Neuronal stem cell (in vitro differentiated cells): ENCODE measurements at regions not wholly inside any gene's neighbourhood (a gene's known extent, or its start where the extent isn't known, plus 50 kb on each side); places are given as distances from the start of the nearest gene placed in this dataset.

Experiments
- DNase-seq: peaks from one replicate; pipeline ENCODE4 v3.0.0-alpha.2; 2013; ENCODE audit warnings: low spot score
- H2AFZ ChIP-seq: one replicate; pipeline ENCODE4 v1.6.1; 2013; ENCODE audit warnings: mild to moderate bottlenecking, low read length, inconsistent platforms
- H2AK5ac ChIP-seq: 2 replicates; pipeline ENCODE4 v1.6.1; 2013; ENCODE audit warnings: low read depth, mild to moderate bottlenecking, inconsistent platforms, low read length, moderate library complexity, mixed read lengths
- H2BK120ac ChIP-seq: 2 replicates; pipeline ENCODE4 v1.6.1; 2013; ENCODE audit warnings: low read depth, mild to moderate bottlenecking, inconsistent platforms, low read length, moderate library complexity, mixed read lengths
- H2BK12ac ChIP-seq: one replicate; pipeline ENCODE4 v1.6.1; 2013; ENCODE audit warnings: low read length, inconsistent platforms
- H2BK15ac ChIP-seq: 2 replicates; pipeline ENCODE4 v1.6.1; 2013; ENCODE audit warnings: mild to moderate bottlenecking, low read length, inconsistent platforms, mixed read lengths
- H2BK5ac ChIP-seq: one replicate; pipeline ENCODE4 v1.6.1; 2013; ENCODE audit warnings: inconsistent platforms, mild to moderate bottlenecking, low read length, moderate library complexity
- H3K14ac ChIP-seq: one replicate; pipeline ENCODE4 v1.6.1; 2013; ENCODE audit warnings: low read length, inconsistent platforms
- H3K18ac ChIP-seq: 2 replicates; pipeline ENCODE4 v1.6.1; 2013; ENCODE audit warnings: low read length, inconsistent platforms
- H3K23ac ChIP-seq: 2 replicates; pipeline ENCODE4 v1.6.1; 2013; ENCODE audit warnings: low read depth, mild to moderate bottlenecking, mixed read lengths, low read length, inconsistent platforms; ENCODE audit not compliant: poor library complexity
- H3K27ac ChIP-seq: replicated peaks from 3 replicates; pipeline ENCODE4 v1.5.1; 2013; ENCODE audit warnings: low read length, inconsistent platforms
- H3K27me3 ChIP-seq, 3 experiments: 2 replicates each; pipeline ENCODE4 v1.6.1; 2013; ENCODE audit warnings: low read length in 3 of 3, mild to moderate bottlenecking in 2 of 3, inconsistent platforms in 1 of 3, low read depth in 1 of 3, mixed read lengths in 1 of 3, moderate library complexity in 1 of 3; ENCODE audit not compliant: control insufficient read depth in 3 of 3, insufficient read depth in 3 of 3
- H3K36me3 ChIP-seq, 2 donors: replicated peaks in 1 of 2; 2 replicates each; pipeline ENCODE4 v1.6.1; 2013; ENCODE audit warnings: low read length in 2 of 2; ENCODE audit not compliant: control insufficient read depth in 2 of 2, insufficient read depth in 2 of 2
- H3K4ac ChIP-seq: 2 replicates; pipeline ENCODE4 v1.6.1; 2013; ENCODE audit warnings: inconsistent platforms, mild to moderate bottlenecking, low read length, moderate library complexity
- H3K4me1 ChIP-seq, 2 donors: 1 replicate in 1 of 2; 2 replicates in 1 of 2; pipeline ENCODE4 v1.6.1; 2013; ENCODE audit warnings: low read length in 2 of 2, low read depth in 1 of 2; ENCODE audit not compliant: control insufficient read depth in 2 of 2, insufficient read depth in 1 of 2
- H3K4me2 ChIP-seq: one replicate; pipeline ENCODE4 v1.6.1; 2013; ENCODE audit warnings: mild to moderate bottlenecking, low read length, inconsistent platforms; ENCODE audit not compliant: insufficient read depth, poor library complexity, severe bottlenecking
- H3K4me3 ChIP-seq, 2 donors: 2 replicates each; pipeline ENCODE4 v1.5.1; 2013; ENCODE audit warnings: low read length in 2 of 2, mild to moderate bottlenecking in 2 of 2, inconsistent platforms in 1 of 2, moderate library complexity in 1 of 2
- H3K79me1 ChIP-seq: one replicate; pipeline ENCODE4 v1.6.1; 2013; ENCODE audit warnings: low read depth, mild to moderate bottlenecking, inconsistent platforms, low read length, moderate library complexity
- H3K9ac ChIP-seq: one replicate; pipeline ENCODE4 v1.6.1; 2013; ENCODE audit warnings: mild to moderate bottlenecking, low read depth, low read length, inconsistent platforms; ENCODE audit not compliant: poor library complexity
- H3K9me3 ChIP-seq, 2 donors: replicated peaks in 1 of 2; 2 replicates each; pipeline versions ENCODE3 to v1.6.1; 2013; ENCODE audit warnings: low read length in 2 of 2, mild to moderate bottlenecking in 2 of 2, inconsistent platforms in 1 of 2, low read depth in 1 of 2, mixed read lengths in 1 of 2, moderate library complexity in 1 of 2; ENCODE audit not compliant: control insufficient read depth in 2 of 2, insufficient read depth in 1 of 2
- H4K8ac ChIP-seq: one replicate; pipeline ENCODE4 v1.6.1; 2013; ENCODE audit warnings: low read depth, mild to moderate bottlenecking, inconsistent platforms, low read length, moderate library complexity
- H4K91ac ChIP-seq: one replicate; pipeline ENCODE4 v1.6.1; 2013; ENCODE audit warnings: low read length, low read depth, mild to moderate bottlenecking, inconsistent platforms; ENCODE audit not compliant: poor library complexity
- WGBS, 2 donors: extraction: QIAGEN DNeasy Blood & Tissue Kit; methylation state at CpG; one replicate each; pipeline ENCODE4 v1.1.7; 2013; ENCODE audit warnings: missing lambda C conversion rate in 2 of 2, mixed read lengths in 1 of 2; ENCODE audit not compliant: insufficient read length in 2 of 2, insufficient replicate concordance in 1 of 2; ENCODE audit errors: extremely low coverage in 2 of 2; 5-methylcytosine and 5-hydroxymethylcytosine counted together

- Histone ChIP-seq H3K79me1 (no peaks in the 10 kb centered on the region), H3K14ac (no peak overlapping the region), H3K4ac (no peak overlapping the region), H4K91ac (no peak overlapping the region), H3K27ac (no peak overlapping the region), H3K36me3 (no peaks in the 10 kb centered on the region), H2AK5ac (no peak overlapping the region), H3K4me2 (no peak overlapping the region), H2BK120ac (no peak overlapping the region), H2BK5ac (no peak overlapping the region), H3K9ac (no peak overlapping the region), H2AFZ (no peak overlapping the region), H3K4me3 (no peak overlapping the region), H3K4me1 (peaks cover 0 to 2% of the 10 kb centered on the region in 2 donors), H3K23ac (no peak overlapping the region), H3K9me3 (peaks cover 0 to 2% of the 10 kb centered on the region in 2 donors), H3K18ac (no peak overlapping the region), H2BK12ac (no peak overlapping the region), H3K27me3 (no peaks in the 10 kb centered on the region), H4K8ac (no peak overlapping the region), H2BK15ac (no peak overlapping the region)
- WGBS, 2 donors, result no CpG with 5 or more reads among the region's 4 CpGs
- no peak for DNase-seq
Measured at GRCh38 chr18:8910186-8910822, 192.2 kb upstream of the NDUFV2 start.

GRCh38 chr18:8910843-8911242, 191.7 kb upstream of the NDUFV2 start:
- Histone ChIP-seq H2AK5ac (no peak overlapping the region), H4K91ac (no peak overlapping the region), H3K4me2 (no peak overlapping the region), H2BK5ac (no peak overlapping the region), H3K14ac (no peak overlapping the region), H3K27ac (no peak overlapping the region), H3K9me3 (peaks cover 0 to 2% of the 10 kb centered on the region in 2 donors), H4K8ac (no peak overlapping the region), H3K4me1 (peaks cover 0 to 2% of the 10 kb centered on the region in 2 donors), H2BK120ac (no peak overlapping the region), H2BK12ac (no peak overlapping the region), H3K23ac (no peak overlapping the region), H3K4ac (no peak overlapping the region), H3K18ac (no peak overlapping the region), H3K4me3 (no peak overlapping the region), H3K27me3 (no peaks in the 10 kb centered on the region), H3K79me1 (no peaks in the 10 kb centered on the region), H2AFZ (no peak overlapping the region), H2BK15ac (no peak overlapping the region), H3K36me3 (no peaks in the 10 kb centered on the region), H3K9ac (no peak overlapping the region)
- WGBS, 2 donors, result 100% methylated on average over 1 of the region's 1 CpG
- DNase-seq, result no peak

DNA sequence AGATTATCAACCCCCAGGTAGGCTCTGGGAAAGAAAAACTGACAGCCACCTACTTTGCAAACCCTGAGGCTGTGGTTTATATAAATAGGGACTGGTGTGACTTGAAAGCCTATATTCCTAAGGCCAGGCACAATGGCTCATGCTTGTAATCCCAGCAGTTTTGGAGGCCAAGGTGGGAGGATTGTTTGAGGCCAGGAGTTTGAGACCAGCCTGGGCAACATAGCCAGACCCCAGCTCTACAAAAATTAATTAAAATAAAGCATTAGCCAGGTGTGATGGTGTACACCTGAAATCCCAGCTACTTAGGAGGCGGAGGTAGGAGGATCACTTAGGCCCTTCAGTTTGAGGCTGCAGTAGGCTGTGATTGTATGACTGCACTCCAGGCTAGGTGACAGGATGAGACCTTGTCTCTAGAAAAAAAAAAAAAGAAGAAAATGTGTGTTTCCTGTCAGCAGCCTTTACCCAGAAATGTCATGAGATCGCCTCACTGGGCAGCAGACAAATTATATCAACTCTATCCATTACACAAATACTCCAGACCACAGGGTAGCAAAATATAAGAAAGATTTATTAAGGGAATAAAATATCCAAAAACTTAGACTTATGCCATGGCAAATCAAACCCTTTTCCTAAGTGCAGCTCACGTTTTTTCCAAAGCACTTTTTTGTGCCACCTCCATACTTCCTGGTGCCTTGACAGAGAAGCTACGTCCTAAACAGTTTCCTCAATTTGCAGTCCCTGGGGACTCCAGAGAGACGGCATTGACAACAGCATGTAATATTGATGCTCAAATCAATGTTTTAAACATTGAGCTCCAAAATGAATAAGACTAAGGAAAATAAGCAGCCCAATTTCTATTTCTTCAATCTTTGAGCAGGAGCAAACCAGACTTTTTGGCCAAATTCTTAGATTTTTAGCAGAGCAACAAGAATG, 190.8 kb upstream of the NDUFV2 start:
- no peak overlapping the region for H4K8ac ChIP-seq
- H3K36me3 ChIP-seq, result no peaks in the 10 kb centered on the region
- no peak for DNase-seq
- peaks cover 0 to 2% of the 10 kb centered on the region in 2 donors for H3K4me1 ChIP-seq
- no peak overlapping the region for H2BK5ac ChIP-seq
- no peak overlapping the region for H3K9ac ChIP-seq
- H3K27me3 ChIP-seq, result no peaks in the 10 kb centered on the region
- no peak overlapping the region for H3K4me2 ChIP-seq
- no peak overlapping the region for H3K4me3 ChIP-seq
- H3K4ac ChIP-seq, result no peak overlapping the region
- no peaks in the 10 kb centered on the region for H3K79me1 ChIP-seq
- no peak overlapping the region for H3K18ac ChIP-seq
- H3K27ac ChIP-seq, result no peak overlapping the region
- H2AFZ ChIP-seq, result no peak overlapping the region
- H2BK15ac ChIP-seq, result no peak overlapping the region
- H3K23ac ChIP-seq, result no peak overlapping the region
- no CpG with 5 or more reads among the region's 5 CpGs for WGBS, 2 donors
- H2BK12ac ChIP-seq, result no peak overlapping the region
- no peak overlapping the region for H3K14ac ChIP-seq
- H2AK5ac ChIP-seq, result no peak overlapping the region
- H3K9me3 ChIP-seq, result peaks cover 0 to 2% of the 10 kb centered on the region in 2 donors
- H2BK120ac ChIP-seq, result no peak overlapping the region
- no peak overlapping the region for H4K91ac ChIP-seq
